K562 (cell line): ENCODE measurements at regions not wholly inside any gene's neighbourhood (a gene's known extent, or its start where the extent isn't known, plus 50 kb on each side); places are given as distances from the start of the nearest gene placed in this dataset.

Source experiments
- CBX2 ChIP-seq: fragments of 200-600 bp; sonication (generic); IDR thresholded peaks from one replicate; pipeline ENCODE4 v1.6.1; 2012; ENCODE audit warnings: mild to moderate bottlenecking, low read length, inconsistent platforms; ENCODE audit not compliant: insufficient read depth, poor library complexity, severe bottlenecking
- CC2D1A ChIP-seq: fragments of 450-650 bp; IDR thresholded peaks from 2 replicates; pipeline ENCODE4 v1.6.1; 2017; ENCODE audit warnings: mild to moderate bottlenecking
- CTCF ChIP-seq, 3 experiments: IDR thresholded peaks in 2 of 3; conservative IDR thresholded peaks in 1 of 3; 2 replicates each; pipeline ENCODE4 v1.5.1; 2011 to 2012; ENCODE audit warnings: low read length in 3 of 3, mild to moderate bottlenecking in 3 of 3, control low read depth in 2 of 3, improper control_type of control experiment in 1 of 3, inconsistent platforms in 1 of 3, low read depth in 1 of 3, mixed read lengths in 1 of 3, moderate library complexity in 1 of 3; ENCODE audit not compliant: insufficient read depth in 2 of 3
- MAFK ChIP-seq: IDR thresholded peaks from 2 replicates; pipeline ENCODE4 v1.6.1; 2011; ENCODE audit warnings: low read length, improper control_type of control experiment
- TAF1 ChIP-seq: IDR thresholded peaks from 2 replicates; pipeline ENCODE4 v1.6.1; 2011; ENCODE audit warnings: mild to moderate bottlenecking, low read length, moderate library complexity; ENCODE audit not compliant: insufficient read depth, control insufficient read depth, severe bottlenecking; ENCODE audit errors: extremely low read depth
- TAF7 ChIP-seq: fragments of 450-650 bp; IDR thresholded peaks from 2 replicates; pipeline ENCODE4 v1.6.1; 2016; ENCODE audit warnings: missing genetic modification characterization, missing compliant biosample characterization
- ZBTB1 ChIP-seq: sonication (generic); formaldehyde crosslinking; IDR thresholded peaks from 2 replicates; pipeline ENCODE4 v1.8.1; 2023; ENCODE audit warnings: missing genetic modification reagents, low read depth, mild to moderate bottlenecking, borderline replicate concordance
- ZBTB7A ChIP-seq: IDR thresholded peaks from 2 replicates; pipeline ENCODE4 v1.6.1; 2011; ENCODE audit warnings: low read depth, mild to moderate bottlenecking, low read length, moderate library complexity, borderline replicate concordance; ENCODE audit not compliant: control insufficient read depth
- ZFP1 ChIP-seq: fragments of 450-650 bp; formaldehyde crosslinking; IDR thresholded peaks from 2 replicates; pipeline ENCODE4 v1.4.0; 2020; ENCODE audit warnings: mild to moderate bottlenecking, mixed read lengths
- ZNF174 ChIP-seq: fragments of 250-450 bp; sonication (Bioruptor Pico); IDR thresholded peaks from 2 replicates; pipeline ENCODE4 v1.4.0; 2020; ENCODE audit warnings: mild to moderate bottlenecking
- ZZZ3 ChIP-seq: fragments of 450-650 bp; IDR thresholded peaks from 2 replicates; pipeline ENCODE4 v1.6.1; 2016; ENCODE audit warnings: antibody characterized with exemption, mild to moderate bottlenecking, moderate library complexity

DNA sequence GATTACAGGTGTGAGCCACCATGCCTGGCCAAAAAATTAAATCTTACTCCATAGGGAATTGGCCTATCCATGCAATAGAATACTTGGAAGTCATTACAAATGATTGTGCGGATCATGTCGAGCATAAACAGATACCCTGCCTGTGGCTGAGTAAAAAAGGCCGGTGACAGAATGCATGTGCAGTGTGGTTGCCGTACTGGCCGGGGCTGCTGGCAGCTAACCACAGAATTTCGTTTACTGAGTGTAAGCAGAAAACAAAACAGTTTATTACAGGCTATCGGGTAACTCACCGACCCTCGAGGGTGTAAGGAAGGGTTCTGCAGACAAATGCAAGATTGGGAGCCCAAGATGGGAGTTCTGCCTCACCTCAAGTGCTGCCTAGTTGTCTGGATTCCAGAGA, 127.7 kb downstream of the ZIC5 start:
- TF ChIP-seq ZZZ3 (no peak), TAF7 (tag) (no peak), TAF1 (no peak), ZBTB1 (CRISPR knock-in tag) (no peak), CBX2 (no peak), ZNF174 (CRISPR knock-in tag) (no peak), ZBTB7A (no peak), ZFP1 (CRISPR knock-in tag) (no peak), CTCF (IDR thresholded peaks at IDR 0.05 in 2 of 3, conservative IDR thresholded peaks at IDR 0.05 in 1 of 3; ENCODE audit: insufficient read depth in 2 of 3, low read depth in 1 of 3, low read length in 3 of 3) (no peak), CC2D1A (no peak), MAFK (no peak)
